H1 (cell line): ENCODE measurements at regions not wholly inside any gene's neighbourhood (a gene's known extent, or its start where the extent isn't known, plus 50 kb on each side); places are given as distances from the start of the nearest gene placed in this dataset.

Source experiments
- CTCF ChIA-PET: fragments of 300-600 bp; sonication (Branson Sonifier 250); formaldehyde crosslinking; loops from one replicate; lab custom pipeline; 2021; ENCODE audit not compliant: partially characterized antibody; lab: Charles Lee
- POLR2A ChIA-PET: fragments of 300-600 bp; sonication (Branson Sonifier 250); formaldehyde crosslinking; loops from one replicate; lab custom pipeline; 2021; ENCODE audit warnings: inconsistent platforms; ENCODE audit not compliant: partially characterized antibody; lab: Charles Lee
- DNase-seq, 2 experiments: peaks; one replicate each; pipeline versions ENCODE4 v3.0.0 to v3.0.0-alpha.2; 2010 to 2022; ENCODE audit warnings: low spot score in 2 of 2, low read depth in 1 of 2, mixed read lengths in 1 of 2
- FAIRE-seq: peaks from 2 replicates; lab custom pipeline; 2011; peaks lifted over from hg19 to GRCh38; lab: Jason Lieb, UNC
- H2AFZ ChIP-seq: 2 replicates; pipeline ENCODE4 v1.8.1; 2012; ENCODE audit warnings: low read length, inconsistent platforms
- H2AK5ac ChIP-seq: 2 replicates; pipeline ENCODE4 v1.6.1; 2013; ENCODE audit warnings: low read depth, low read length
- H2BK120ac ChIP-seq: replicated peaks from 2 replicates; pipeline ENCODE3; 2013; ENCODE audit warnings: low read depth, low read length, inconsistent platforms
- H2BK12ac ChIP-seq: 2 replicates; pipeline ENCODE4 v1.6.1; 2013; ENCODE audit warnings: low read depth, low read length
- H2BK15ac ChIP-seq: 2 replicates; pipeline ENCODE4 v1.6.1; 2013; ENCODE audit warnings: low read length
- H2BK20ac ChIP-seq: 2 replicates; pipeline ENCODE4 v1.6.1; 2013; ENCODE audit warnings: low read length
- H2BK5ac ChIP-seq: 2 replicates; pipeline ENCODE4 v1.6.1; 2013; ENCODE audit warnings: low read depth, low read length
- H3K14ac ChIP-seq: 2 replicates; pipeline ENCODE4 v1.6.1; 2013; ENCODE audit warnings: inconsistent platforms; ENCODE audit not compliant: insufficient read length
- H3K18ac ChIP-seq: 2 replicates; pipeline ENCODE4 v1.6.1; 2013; ENCODE audit warnings: low read length; ENCODE audit errors: extremely low read depth
- H3K23ac ChIP-seq: 2 replicates; pipeline ENCODE4 v1.6.1; 2013; ENCODE audit warnings: inconsistent platforms; ENCODE audit not compliant: insufficient read length
- H3K23me2 ChIP-seq: 2 replicates; pipeline ENCODE4 v1.6.1; 2013; ENCODE audit warnings: low read depth, low read length
- H3K27ac ChIP-seq: 2 replicates; pipeline ENCODE4 v1.6.1; 2011; ENCODE audit warnings: low read depth, low read length, inconsistent platforms
- H3K27me3 ChIP-seq, 4 experiments: replicated peaks in 1 of 4; 1 replicate in 1 of 4; 2 replicates in 3 of 4; pipeline versions ENCODE4 v1.6.1 to v1.8.1; 2011 to 2013; ENCODE audit warnings: low read length in 3 of 4, mild to moderate bottlenecking in 3 of 4, inconsistent platforms in 2 of 4, mixed read lengths in 2 of 4, moderate library complexity in 1 of 4; ENCODE audit not compliant: control insufficient read depth in 3 of 4, insufficient read depth in 3 of 4; ENCODE audit errors: extremely low read depth in 1 of 4
- H3K36me3 ChIP-seq, 4 experiments: 2 replicates each; pipeline versions ENCODE4 v1.6.1 to v1.8.1; 2011 to 2013; ENCODE audit warnings: mild to moderate bottlenecking in 4 of 4, low read length in 3 of 4, moderate library complexity in 2 of 4, control low read depth in 1 of 4, inconsistent platforms in 1 of 4; ENCODE audit not compliant: insufficient read depth in 4 of 4, control insufficient read depth in 2 of 4
- H3K4ac ChIP-seq: replicated peaks from 2 replicates; pipeline ENCODE3; 2013; ENCODE audit warnings: low read length, low read depth, mixed read lengths, inconsistent platforms; ENCODE audit not compliant: insufficient read length
- H3K4me1 ChIP-seq, 4 experiments: replicated peaks in 1 of 4; 1 replicate in 1 of 4; 2 replicates in 3 of 4; pipeline versions ENCODE4 v1.6.1 to v1.8.1; 2011 to 2013; ENCODE audit warnings: low read length in 3 of 4, inconsistent platforms in 2 of 4, mixed read lengths in 1 of 4; ENCODE audit not compliant: insufficient read depth in 4 of 4, control insufficient read depth in 3 of 4
- H3K4me2 ChIP-seq, 2 experiments: 2 replicates each; pipeline versions ENCODE4 v1.6.1 to v1.8.1; 2011 to 2013; ENCODE audit warnings: low read depth in 2 of 2, low read length in 2 of 2, control low read depth in 1 of 2, inconsistent platforms in 1 of 2, mild to moderate bottlenecking in 1 of 2; ENCODE audit not compliant: insufficient read depth in 1 of 2
- H3K4me3 ChIP-seq, 4 experiments: fragments of 200-600, 300-600 bp in 1 of 4; sonication (generic), shearing (Covaris generic), sonication (Bioruptor Twin) in 1 of 4; 2 replicates each; pipeline versions ENCODE4 v1.5.1 to v1.8.1; 2011 to 2016; ENCODE audit warnings: low read length in 4 of 4, low read depth in 3 of 4, control low read depth in 2 of 4, inconsistent platforms in 2 of 4, mild to moderate bottlenecking in 2 of 4, mixed read lengths in 1 of 4, moderate library complexity in 1 of 4; ENCODE audit not compliant: insufficient read depth in 2 of 4; ENCODE audit errors: extremely low read depth in 1 of 4
- H3K56ac ChIP-seq: replicated peaks from 2 replicates; pipeline ENCODE3; 2013; ENCODE audit warnings: low read depth, mild to moderate bottlenecking, mixed read lengths, low read length, inconsistent platforms; ENCODE audit not compliant: insufficient read length
- H3K79me1 ChIP-seq: 2 replicates; pipeline ENCODE4 v1.6.1; 2013; ENCODE audit warnings: low read depth, low read length, control low read depth
- H3K79me2 ChIP-seq, 2 experiments: 2 replicates each; pipeline versions ENCODE4 v1.6.1 to v1.8.1; 2012 to 2013; ENCODE audit warnings: low read length in 2 of 2, mild to moderate bottlenecking in 2 of 2, inconsistent platforms in 1 of 2; ENCODE audit not compliant: insufficient read depth in 2 of 2, control insufficient read depth in 1 of 2
- H3K9ac ChIP-seq, 4 experiments: replicated peaks in 1 of 4; 1 replicate in 1 of 4; 2 replicates in 3 of 4; pipeline versions ENCODE4 v1.6.1 to v1.8.1; 2011 to 2013; ENCODE audit warnings: low read depth in 3 of 4, low read length in 3 of 4, control low read depth in 2 of 4, mild to moderate bottlenecking in 2 of 4, moderate library complexity in 2 of 4, inconsistent platforms in 1 of 4; ENCODE audit errors: extremely low read depth in 1 of 4
- H3K9me3 ChIP-seq, 2 experiments: 2 replicates each; pipeline versions ENCODE4 v1.6.1 to v1.8.1; 2012 to 2013; ENCODE audit warnings: mild to moderate bottlenecking in 2 of 2, moderate library complexity in 2 of 2, control low read depth in 1 of 2, inconsistent platforms in 1 of 2, low read depth in 1 of 2, low read length in 1 of 2, mixed read lengths in 1 of 2; ENCODE audit not compliant: insufficient read depth in 2 of 2
- H4K20me1 ChIP-seq, 2 experiments: replicated peaks in 1 of 2; 2 replicates each; pipeline versions ENCODE3 to v1.8.1; 2011 to 2013; ENCODE audit warnings: inconsistent platforms in 2 of 2, low read length in 2 of 2, mild to moderate bottlenecking in 1 of 2; ENCODE audit not compliant: insufficient read depth in 2 of 2, control insufficient read depth in 1 of 2
- H4K5ac ChIP-seq: 2 replicates; pipeline ENCODE4 v1.6.1; 2013; ENCODE audit warnings: low read length, low read depth, mixed read lengths, inconsistent platforms; ENCODE audit not compliant: insufficient read length
- H4K8ac ChIP-seq: 2 replicates; pipeline ENCODE4 v1.8.0; 2013; ENCODE audit warnings: mild to moderate bottlenecking, moderate library complexity, low read length, inconsistent platforms; ENCODE audit not compliant: insufficient read depth; ENCODE audit errors: extremely low read depth
- H4K91ac ChIP-seq: replicated peaks from 2 replicates; pipeline ENCODE3; 2013; ENCODE audit warnings: low read length, mixed read lengths, inconsistent platforms; ENCODE audit not compliant: insufficient read length
- CHD1 ChIP-seq: IDR thresholded peaks from 2 replicates; pipeline ENCODE4 v1.6.1; 2012; ENCODE audit warnings: low read depth, low read length, improper control_type of control experiment
- CTBP2 ChIP-seq: IDR thresholded peaks from 2 replicates; pipeline ENCODE4 v1.7.0; 2011; ENCODE audit warnings: borderline replicate concordance, mild to moderate bottlenecking, moderate library complexity, mixed read lengths, low read length; ENCODE audit not compliant: insufficient read depth, insufficient read length
- RBBP5 ChIP-seq: IDR thresholded peaks from 2 replicates; pipeline ENCODE4 v1.7.1; 2012; ENCODE audit warnings: low read depth, mild to moderate bottlenecking, inconsistent platforms, low read length, moderate library complexity, borderline replicate concordance
- SP4 ChIP-seq: IDR thresholded peaks from 2 replicates; pipeline ENCODE4 v1.6.1; 2012; ENCODE audit warnings: low read length, inconsistent platforms
- SRF ChIP-seq: IDR thresholded peaks from 2 replicates; pipeline ENCODE4 v1.6.1; 2011; ENCODE audit warnings: mild to moderate bottlenecking, low read depth, low read length, moderate library complexity
- TAF1 ChIP-seq: IDR thresholded peaks from 2 replicates; pipeline ENCODE4 v1.6.1; 2011; ENCODE audit warnings: mild to moderate bottlenecking, low read depth, low read length
- WGBS, 2 experiments: shearing (Covaris generic) in 1 of 2; methylation state at CpG; one replicate each; pipeline versions ENCODE4 v1.1.6 to v1.1.7; 2013 to 2015; ENCODE audit warnings: low lambda C conversion rate in 2 of 2, mixed read lengths in 2 of 2, inconsistent platforms in 1 of 2, low coverage in 1 of 2, missing lambda C conversion rate in 1 of 2; ENCODE audit not compliant: insufficient replicate concordance in 2 of 2, insufficient coverage in 1 of 2, insufficient read length in 1 of 2; ENCODE audit errors: extremely low coverage in 1 of 2, missing lambda C conversion rate in 1 of 2; 5-methylcytosine and 5-hydroxymethylcytosine counted together

DNA sequence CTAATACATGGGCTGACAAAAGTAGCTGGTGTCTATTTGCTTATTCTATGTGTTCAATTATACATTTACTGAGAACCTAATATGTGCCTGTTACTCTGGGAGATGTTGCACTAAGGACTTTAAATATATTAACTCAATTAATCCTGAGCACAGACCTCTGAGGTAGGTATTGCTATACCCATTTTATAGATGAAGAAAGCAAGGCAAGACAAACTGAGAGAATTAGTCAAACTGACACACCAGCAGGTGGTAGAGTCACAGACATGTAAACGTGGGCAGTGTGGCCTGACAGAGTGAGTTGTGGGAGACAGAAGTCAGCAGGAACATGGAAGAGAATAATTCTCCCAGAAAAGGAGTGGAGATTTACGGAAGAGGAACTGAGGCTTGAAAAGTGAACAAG lies 428.9 kb downstream of the LPIN1 start:
- H4K91ac ChIP-seq = no peak overlapping the region
- no peaks in the 10 kb centered on the region for H3K36me3 ChIP-seq
- H3K79me1 ChIP-seq = no peaks in the 10 kb centered on the region
- POLR2A ChIA-PET = no interaction called here
- no peak overlapping the region for H2BK12ac ChIP-seq
- no peaks in the 10 kb centered on the region for H4K20me1 ChIP-seq
- H3K4me1 ChIP-seq = no peaks in the 10 kb centered on the region
- H2AK5ac ChIP-seq = no peak overlapping the region
- H3K9me3 ChIP-seq = no peaks in the 10 kb centered on the region
- H2BK120ac ChIP-seq = no peak overlapping the region
- H3K27ac ChIP-seq = no peak overlapping the region
- DNase-seq (no peak), FAIRE-seq (no peak)
- H2BK5ac ChIP-seq = no peak overlapping the region
- H4K5ac ChIP-seq = no peak overlapping the region
- H3K27me3 ChIP-seq = no peaks in the 10 kb centered on the region
- WGBS, 2 experiments = 77% methylated on average over 2 of the region's 2 CpGs; no CpG with 5 or more reads in 1 of the 2 experiments
- H3K56ac ChIP-seq = no peak overlapping the region
- no peaks in the 10 kb centered on the region for H3K79me2 ChIP-seq
- no peak overlapping the region for H3K4me2 ChIP-seq
- H3K4ac ChIP-seq = no peak overlapping the region
- no peak for TF ChIP-seq TAF1
- TF ChIP-seq SP4 = no peak
- TF ChIP-seq CHD1 = no peak
- no peak for TF ChIP-seq RBBP5
- TF ChIP-seq SRF = no peak
- no peak for TF ChIP-seq CTBP2
- TF ChIP-seq, all 59 proteins: peak for 0
- no peak overlapping the region for H3K18ac ChIP-seq
- H3K23me2 ChIP-seq = no peaks in the 10 kb centered on the region
- no peak overlapping the region for H3K4me3 ChIP-seq
- CTCF ChIA-PET = interaction anchor here (1.1 to 1.3 kb wide), 2 partner anchors 10 to 346 kb away, joined by 4 read pairs; no protein-coding TSS in a partner anchor
- no peak overlapping the region for H4K8ac ChIP-seq
- H3K9ac ChIP-seq = no peak overlapping the region
- H3K14ac ChIP-seq = no peak overlapping the region
- no peak overlapping the region for H3K23ac ChIP-seq
- no peak overlapping the region for H2AFZ ChIP-seq
- no peak overlapping the region for H2BK15ac ChIP-seq
- no peak overlapping the region for H2BK20ac ChIP-seq
